ENCODE measurements at regions not wholly inside any gene's neighbourhood (a gene's known extent, or its start where the extent isn't known, plus 50 kb on each side); places are given as distances from the start of the nearest gene placed in this dataset.

DNA sequence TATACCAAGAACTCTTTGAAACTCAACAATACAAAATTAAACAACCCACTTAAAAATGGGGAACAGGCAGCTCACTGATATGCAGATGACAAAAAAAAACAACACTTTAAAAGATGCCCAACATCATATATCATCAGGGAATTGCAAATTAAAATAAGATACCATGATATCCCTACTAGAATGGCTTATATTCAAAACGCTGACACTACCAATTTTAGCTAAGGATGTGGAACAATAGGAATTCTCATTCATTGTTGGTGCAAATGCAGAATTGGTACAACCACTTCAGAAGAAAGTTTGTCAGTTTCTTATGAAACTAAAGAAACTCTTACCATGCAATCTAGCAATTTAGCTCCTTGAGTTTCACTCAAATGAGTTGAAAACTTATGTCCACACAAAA, 259.0 kb upstream of the HS3ST1 start:
- DNase-seq (ENCODE audit: low read depth) = no peak
- TF ChIP-seq, protein P1, sequence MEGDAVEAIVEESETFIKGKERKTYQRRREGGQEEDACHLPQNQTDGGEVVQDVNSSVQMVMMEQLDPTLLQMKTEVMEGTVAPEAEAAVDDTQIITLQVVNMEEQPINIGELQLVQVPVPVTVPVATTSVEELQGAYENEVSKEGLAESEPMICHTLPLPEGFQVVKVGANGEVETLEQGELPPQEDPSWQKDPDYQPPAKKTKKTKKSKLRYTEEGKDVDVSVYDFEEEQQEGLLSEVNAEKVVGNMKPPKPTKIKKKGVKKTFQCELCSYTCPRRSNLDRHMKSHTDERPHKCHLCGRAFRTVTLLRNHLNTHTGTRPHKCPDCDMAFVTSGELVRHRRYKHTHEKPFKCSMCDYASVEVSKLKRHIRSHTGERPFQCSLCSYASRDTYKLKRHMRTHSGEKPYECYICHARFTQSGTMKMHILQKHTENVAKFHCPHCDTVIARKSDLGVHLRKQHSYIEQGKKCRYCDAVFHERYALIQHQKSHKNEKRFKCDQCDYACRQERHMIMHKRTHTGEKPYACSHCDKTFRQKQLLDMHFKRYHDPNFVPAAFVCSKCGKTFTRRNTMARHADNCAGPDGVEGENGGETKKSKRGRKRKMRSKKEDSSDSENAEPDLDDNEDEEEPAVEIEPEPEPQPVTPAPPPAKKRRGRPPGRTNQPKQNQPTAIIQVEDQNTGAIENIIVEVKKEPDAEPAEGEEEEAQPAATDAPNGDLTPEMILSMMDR (conservative IDR thresholded peaks at IDR 0.05; ENCODE audit: low read depth, low read length) = no peak
- no peak overlapping the region for H3K4me3 ChIP-seq (ENCODE audit: low read depth, low read length)

DNA sequence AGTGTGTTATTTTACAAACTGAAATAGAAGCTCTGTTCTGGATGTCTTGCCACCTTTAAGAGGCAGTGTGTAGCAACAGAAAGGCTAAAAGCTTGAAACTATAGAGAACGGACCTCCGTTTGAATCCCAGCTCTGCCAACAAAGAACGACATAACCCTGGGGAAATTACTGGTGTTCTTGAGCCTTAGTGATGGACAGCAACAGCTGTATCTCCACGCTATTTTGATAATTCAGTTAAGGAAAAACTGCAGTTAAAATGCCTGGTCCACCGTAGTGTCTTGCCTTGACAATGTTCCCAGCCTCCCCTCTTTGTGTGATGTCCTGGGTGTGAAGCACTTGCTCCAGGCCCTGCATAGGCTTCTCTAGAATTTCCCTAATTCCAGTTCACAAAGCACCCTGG, 256.8 kb upstream of the HS3ST1 start:
- no peak for DNase-seq (ENCODE audit: low read depth)
- TF ChIP-seq, protein P1 (conservative IDR thresholded peaks at IDR 0.05; ENCODE audit: low read depth, low read length) = no peak
- H3K4me3 ChIP-seq (ENCODE audit: low read depth, low read length) = no peak overlapping the region

DNA sequence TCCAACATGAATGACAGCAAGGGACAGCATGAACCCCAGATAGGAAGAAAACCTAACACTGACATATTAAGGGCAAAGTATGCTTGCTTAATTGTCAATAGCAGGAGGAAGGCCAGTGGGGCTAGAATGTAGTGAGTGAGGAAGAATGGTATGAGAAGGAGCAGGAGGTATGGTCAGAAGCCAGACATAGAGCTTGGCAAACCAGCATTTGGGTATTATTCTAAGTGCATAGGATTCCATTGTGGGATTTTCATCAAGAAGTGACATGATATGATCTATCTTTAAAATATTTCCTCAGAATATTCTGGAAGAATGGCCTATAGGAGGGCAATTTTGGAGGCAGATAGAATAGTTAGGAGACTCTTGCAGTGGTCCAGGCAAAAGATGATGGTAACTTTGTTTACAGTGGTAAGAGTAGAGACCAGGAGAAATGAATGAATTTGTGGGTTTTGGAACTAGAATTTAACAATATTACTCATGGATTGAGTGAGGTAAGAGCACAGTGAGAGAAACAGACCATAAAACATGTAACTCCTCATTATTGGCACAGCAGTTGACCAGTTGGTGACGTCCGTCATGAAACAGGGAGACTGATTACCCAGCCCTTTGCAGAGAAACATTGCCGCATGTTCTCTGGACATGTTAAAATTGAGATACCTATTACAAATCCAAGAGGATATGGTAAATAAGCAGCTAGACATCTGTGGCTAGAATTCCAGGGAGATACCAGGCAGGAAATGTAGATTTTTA, 246.5 kb upstream of the HS3ST1 start:
- no peak overlapping the region for H3K4me3 ChIP-seq (ENCODE audit: low read depth, low read length)
- no peak for DNase-seq (ENCODE audit: low read depth)
- TF ChIP-seq, protein P1 (conservative IDR thresholded peaks at IDR 0.05; ENCODE audit: low read depth, low read length) = no peak

DNA sequence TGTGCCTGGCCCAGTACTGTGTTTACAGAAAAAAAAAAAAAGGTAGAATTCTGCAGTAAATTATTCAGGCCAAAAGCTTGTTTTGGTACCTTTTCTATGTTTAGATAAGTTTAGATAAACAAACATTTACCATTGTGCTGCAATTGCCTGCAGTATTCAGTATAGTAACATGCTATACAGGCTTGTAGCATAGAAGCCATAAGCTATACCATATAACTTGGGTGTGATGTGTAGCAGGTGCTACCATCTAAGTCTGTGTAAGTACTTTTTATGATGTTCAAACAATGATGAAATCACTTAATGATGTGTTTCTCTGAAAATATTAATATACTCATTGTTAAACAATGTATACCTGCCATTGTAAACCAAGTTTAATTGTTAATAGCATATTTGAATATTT, 241.6 kb upstream of the HS3ST1 start:
- TF ChIP-seq, protein P1 (conservative IDR thresholded peaks at IDR 0.05; ENCODE audit: low read depth, low read length) = no peak
- DNase-seq (ENCODE audit: low read depth) = no peak
- no peak overlapping the region for H3K4me3 ChIP-seq (ENCODE audit: low read depth, low read length)

DNA sequence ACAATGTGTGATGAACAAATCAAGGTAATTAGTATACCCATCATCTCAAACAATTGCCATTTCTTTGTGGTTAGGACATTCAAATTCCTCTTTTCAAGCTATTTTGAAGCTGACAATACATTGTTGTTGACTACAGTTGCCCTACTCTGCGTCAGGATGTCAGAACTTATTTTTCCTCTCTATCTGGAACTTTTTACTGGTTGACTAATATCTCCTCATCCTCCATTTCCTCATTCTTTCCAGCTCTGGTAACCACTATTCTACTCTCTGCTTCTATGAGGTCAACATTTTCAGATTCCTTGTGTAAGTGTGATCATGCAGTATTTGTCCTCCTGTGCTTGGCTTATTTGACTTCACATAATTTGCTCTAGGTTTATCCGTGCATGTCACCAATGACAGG, 240.5 kb upstream of the HS3ST1 start:
- TF ChIP-seq, protein P1 (conservative IDR thresholded peaks at IDR 0.05; ENCODE audit: low read depth, low read length) = no peak
- DNase-seq (ENCODE audit: low read depth) = peak; percentile 25
- H3K4me3 ChIP-seq (ENCODE audit: low read depth, low read length) = no peak overlapping the region

DNA sequence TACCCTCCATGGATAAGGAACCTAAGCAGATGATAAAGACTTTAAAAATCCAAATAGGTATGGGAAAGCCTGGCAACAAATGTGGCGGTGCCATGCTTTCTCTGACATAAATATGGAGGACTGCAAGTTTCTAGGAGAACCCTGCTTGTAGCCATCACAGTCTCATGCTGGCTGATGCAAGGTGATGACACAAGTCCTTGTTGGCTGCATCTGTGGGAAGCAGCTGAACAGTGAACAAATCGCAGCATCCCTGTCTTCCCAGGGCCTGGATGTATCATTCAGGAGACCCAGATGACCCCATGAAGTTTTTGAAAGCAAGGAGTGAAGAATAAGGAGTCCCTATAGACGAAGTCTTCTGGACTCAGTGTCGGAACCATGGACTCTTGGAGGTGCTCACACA, 234.4 kb upstream of the HS3ST1 start:
- TF ChIP-seq, protein P1 (conservative IDR thresholded peaks at IDR 0.05; ENCODE audit: low read depth, low read length) = no peak
- DNase-seq (ENCODE audit: low read depth) = no peak
- no peak overlapping the region for H3K4me3 ChIP-seq (ENCODE audit: low read depth, low read length)
